Neural progenitor cell (in vitro differentiated cells): ENCODE measurements at regions not wholly inside any gene's neighbourhood (a gene's known extent, or its start where the extent isn't known, plus 50 kb on each side); places are given as distances from the start of the nearest gene placed in this dataset.

ENCODE experiments used
- DNase-seq: peaks from one replicate; pipeline ENCODE4 v3.0.0-alpha.2; 2016; ENCODE audit warnings: low spot score
- H2AFZ ChIP-seq: fragments of 200-600 bp; sonication (generic); replicated peaks from 2 replicates; pipeline ENCODE4 v1.6.1; 2016; ENCODE audit warnings: antibody characterized with exemption
- H3F3A ChIP-seq: fragments of 200-600 bp; sonication (generic); 2 replicates; pipeline ENCODE4 v1.6.1; 2016; ENCODE audit warnings: antibody characterized with exemption, low read depth
- H3K27ac ChIP-seq: fragments of 200-600 bp; sonication (generic); 2 replicates; pipeline ENCODE4 v1.5.1; 2016; ENCODE audit warnings: mild to moderate bottlenecking
- H3K27me3 ChIP-seq: fragments of 200-600 bp; sonication (generic); 2 replicates; pipeline ENCODE4 v1.6.1; 2016; ENCODE audit warnings: mild to moderate bottlenecking, moderate library complexity
- H3K36me3 ChIP-seq: fragments of 200-600 bp; sonication (generic); 2 replicates; pipeline ENCODE4 v1.5.1; 2016
- H3K4me1 ChIP-seq: fragments of 200-600 bp; sonication (generic); 2 replicates; pipeline ENCODE4 v1.6.1; 2016; ENCODE audit warnings: mixed run types
- H3K4me2 ChIP-seq: fragments of 200-600 bp; sonication (generic); 2 replicates; pipeline ENCODE4 v1.6.1; 2016
- H3K4me3 ChIP-seq: fragments of 200-600 bp; sonication (generic); 2 replicates; pipeline ENCODE4 v1.5.1; 2016
- H3K79me2 ChIP-seq: fragments of 200-600 bp; sonication (generic); 2 replicates; pipeline ENCODE4 v1.6.1; 2016; ENCODE audit warnings: low read depth
- H3K9ac ChIP-seq: fragments of 200-600 bp; sonication (generic); 2 replicates; pipeline ENCODE4 v1.6.1; 2016
- H3K9me3 ChIP-seq: fragments of 200-600 bp; sonication (generic); 2 replicates; pipeline ENCODE4 v1.5.1; 2016; ENCODE audit warnings: low read depth
- H4K20me1 ChIP-seq: fragments of 200-600 bp; sonication (generic); 2 replicates; pipeline ENCODE4 v1.6.1; 2016; ENCODE audit warnings: low read depth
- H3K27ac Mint-ChIP-seq: 3 replicates; pipeline ENCODE4 v1.8.0; 2021; ENCODE audit warnings: mixed read lengths
- H3K27me3 Mint-ChIP-seq: 2 replicates; pipeline ENCODE4 v1.8.0; 2022; ENCODE audit warnings: low read depth, mild to moderate bottlenecking, inconsistent platforms, moderate library complexity, mixed read lengths; ENCODE audit not compliant: insufficient read depth
- H3K36me3 Mint-ChIP-seq: 3 replicates; pipeline ENCODE4 v1.8.0; 2021; ENCODE audit warnings: mixed read lengths
- H3K4me1 Mint-ChIP-seq: 3 replicates; pipeline ENCODE4 v1.8.0; 2021; ENCODE audit warnings: mixed read lengths
- H3K4me3 Mint-ChIP-seq: 3 replicates; pipeline ENCODE4 v1.8.0; 2021; ENCODE audit warnings: mild to moderate bottlenecking, moderate library complexity, mixed read lengths
- H3K9me3 Mint-ChIP-seq: 3 replicates; pipeline ENCODE4 v1.8.0; 2020; ENCODE audit warnings: mixed read lengths
- CTCF ChIP-seq: fragments of 200-600 bp; sonication (generic); IDR thresholded peaks from 2 replicates; pipeline ENCODE4 v1.5.1; 2017; ENCODE audit warnings: antibody characterized with exemption, mild to moderate bottlenecking
- EZH2 ChIP-seq: fragments of 200-600 bp; sonication (generic); IDR thresholded peaks from 2 replicates; pipeline ENCODE4 v1.6.1; 2017; ENCODE audit warnings: antibody characterized with exemption, mild to moderate bottlenecking, moderate library complexity
- EZH2phosphoT487 ChIP-seq: fragments of 200-600 bp; sonication (generic); IDR thresholded peaks from 2 replicates; pipeline ENCODE4 v1.6.1; 2017; ENCODE audit warnings: antibody characterized with exemption

GRCh38 chr11:11710556-11710955 lies 88.8 kb upstream of the GALNT18 start:
- Mint-ChIP-seq H3K27ac (no peak overlapping the region), H3K4me1 (no peaks in the 10 kb centered on the region)
- TF ChIP-seq EZH2 (no peak), EZH2phosphoT487 (no peak), CTCF (no peak)

GRCh38 chr11:11709447-11710239 lies 87.8 kb upstream of the GALNT18 start:
- H3K9me3 ChIP-seq: no peaks in the 10 kb centered on the region
- H3K36me3 Mint-ChIP-seq: no peaks in the 10 kb centered on the region
- H4K20me1 ChIP-seq: no peaks in the 10 kb centered on the region
- H3K4me2 ChIP-seq: no peak overlapping the region
- no peaks in the 10 kb centered on the region for H3K27me3 ChIP-seq
- no peaks in the 10 kb centered on the region for H3K79me2 ChIP-seq
- TF ChIP-seq CTCF (no peak), EZH2phosphoT487 (no peak), EZH2 (no peak)
- H3K4me3 Mint-ChIP-seq: no peak overlapping the region
- H3K27ac ChIP-seq: no peak overlapping the region
- H3K9ac ChIP-seq: no peak overlapping the region
- H3K9me3 Mint-ChIP-seq: no peaks in the 10 kb centered on the region
- no peak for DNase-seq
- no peaks in the 10 kb centered on the region for H3F3A ChIP-seq
- no peak overlapping the region for H3K4me3 ChIP-seq
- H2AFZ ChIP-seq: no peak overlapping the region
- H3K4me1 Mint-ChIP-seq: no peaks in the 10 kb centered on the region
- no peaks in the 10 kb centered on the region for H3K36me3 ChIP-seq
- no peaks in the 10 kb centered on the region for H3K4me1 ChIP-seq
- H3K27me3 Mint-ChIP-seq: peaks cover 7% of the 10 kb centered on the region
- no peak overlapping the region for H3K27ac Mint-ChIP-seq

More at GRCh38 chr11:11710556-11710955, 88.8 kb upstream of the GALNT18 start:
- Mint-ChIP-seq H3K27me3 (peaks cover 7% of the 10 kb centered on the region), H3K9me3 (peaks cover under 1% of the 10 kb centered on the region), H3K4me3 (no peak overlapping the region), H3K36me3 (no peaks in the 10 kb centered on the region)
- no peaks in the 10 kb centered on the region for H3K4me1 ChIP-seq
- no peak overlapping the region for H2AFZ ChIP-seq
- no peaks in the 10 kb centered on the region for H4K20me1 ChIP-seq
- H3K27me3 ChIP-seq: no peaks in the 10 kb centered on the region
- H3K36me3 ChIP-seq: no peaks in the 10 kb centered on the region
- no peaks in the 10 kb centered on the region for H3F3A ChIP-seq
- H3K9ac ChIP-seq: no peak overlapping the region
- H3K79me2 ChIP-seq: no peaks in the 10 kb centered on the region
- no peaks in the 10 kb centered on the region for H3K9me3 ChIP-seq
- no peak overlapping the region for H3K4me3 ChIP-seq
- H3K4me2 ChIP-seq: no peak overlapping the region
- no peak overlapping the region for H3K27ac ChIP-seq
- no peak for DNase-seq

DNA sequence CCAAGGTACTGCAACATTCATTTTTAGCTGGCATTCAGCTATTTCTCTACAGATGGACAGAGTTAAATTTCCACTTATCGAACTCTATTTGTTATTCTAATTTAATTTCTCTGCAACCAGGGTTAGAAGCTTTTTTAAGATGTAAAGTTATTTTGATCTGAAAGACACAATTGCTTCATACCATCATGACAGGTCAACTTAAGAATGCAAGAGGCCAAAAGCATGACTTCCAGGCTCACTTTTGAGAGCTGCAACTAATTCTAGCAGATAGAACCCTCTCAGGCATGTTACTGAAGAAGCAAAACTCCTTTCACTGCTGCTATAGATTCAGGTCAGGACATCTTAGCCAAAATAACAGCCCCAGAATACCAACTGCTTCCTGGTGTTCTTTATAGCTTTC lies 86.5 kb upstream of the GALNT18 start:
- no peaks in the 10 kb centered on the region for H3K79me2 ChIP-seq
- TF ChIP-seq CTCF (no peak), EZH2 (no peak), EZH2phosphoT487 (no peak)
- no peak overlapping the region for H3K4me3 Mint-ChIP-seq
- H3K27ac ChIP-seq: no peak overlapping the region
- no peak overlapping the region for H2AFZ ChIP-seq
- H3K9me3 ChIP-seq: no peaks in the 10 kb centered on the region
- no peak overlapping the region for H3K9ac ChIP-seq
- H3K4me3 ChIP-seq: no peak overlapping the region
- no peaks in the 10 kb centered on the region for H3K36me3 ChIP-seq
- no peaks in the 10 kb centered on the region for H3F3A ChIP-seq
- H3K27ac Mint-ChIP-seq: no peak overlapping the region
- DNase-seq: no peak
- H3K36me3 Mint-ChIP-seq: no peaks in the 10 kb centered on the region
- H3K4me1 Mint-ChIP-seq: no peaks in the 10 kb centered on the region
- H3K27me3 Mint-ChIP-seq: peaks cover 7% of the 10 kb centered on the region
- no peak overlapping the region for H3K4me2 ChIP-seq
- no peaks in the 10 kb centered on the region for H4K20me1 ChIP-seq
- no peaks in the 10 kb centered on the region for H3K9me3 Mint-ChIP-seq
- H3K27me3 ChIP-seq: no peaks in the 10 kb centered on the region
- no peaks in the 10 kb centered on the region for H3K4me1 ChIP-seq
